DND-41 (cell line): ENCODE measurements at regions not wholly inside any gene's neighbourhood (a gene's known extent, or its start where the extent isn't known, plus 50 kb on each side); places are given as distances from the start of the nearest gene placed in this dataset.

Experiments
- CTCF ChIP-seq: IDR thresholded peaks from 2 replicates; pipeline ENCODE4 v1.5.1; 2012; ENCODE audit warnings: borderline replicate concordance, low read length, moderate library complexity, mild to moderate bottlenecking; ENCODE audit not compliant: poor library complexity, severe bottlenecking; ENCODE audit errors: extremely low read depth
- EZH2 ChIP-seq: IDR thresholded peaks from 3 replicates; pipeline ENCODE4 v1.6.1; 2012; ENCODE audit warnings: borderline replicate concordance, low read depth, mild to moderate bottlenecking, moderate library complexity, low read length, inconsistent platforms; ENCODE audit not compliant: severe bottlenecking

- TF ChIP-seq CTCF = no peak
- no peak for TF ChIP-seq EZH2
Observed at GRCh38 chr12:105445249-105445648, 114.8 kb downstream of the C12orf75 start.
